ENCODE measurements at regions not wholly inside any gene's neighbourhood (a gene's known extent, or its start where the extent isn't known, plus 50 kb on each side); places are given as distances from the start of the nearest gene placed in this dataset.
"Not testable (repeated sequence)": the region's sequence is repeated elsewhere in the genome, so short reads cannot be mapped to it uniquely, and the experiment has no call there.

- DNase-seq (ENCODE audit: low spot score), result no peak
- intact Hi-C loops (cut with DNase I), result no loop called here
Observed at GRCh38 chr5:85484982-85485574, 1100.4 kb upstream of the EDIL3 start.

GRCh38 chr5:85488295-85488694, 1103.6 kb upstream of the EDIL3 start:
- DNase-seq (ENCODE audit: low spot score), result no peak
- intact Hi-C loops (cut with DNase I), result no loop called here

GRCh38 chr5:85500869-85501268, 1116.2 kb upstream of the EDIL3 start:
- no peak for DNase-seq (ENCODE audit: low spot score)
- intact Hi-C loops (cut with DNase I), result no loop called here

GRCh38 chr5:85512896-85513295, 1104.8 kb upstream of the COX7C start:
- intact Hi-C loops (cut with DNase I), result no loop called here
- DNase-seq (ENCODE audit: low spot score), result no peak

GRCh38 chr5:85515588-85515987, 1102.2 kb upstream of the COX7C start:
- intact Hi-C loops (cut with DNase I), result no loop called here
- no peak for DNase-seq (ENCODE audit: low spot score)

GRCh38 chr5:85517386-85517785, 1100.4 kb upstream of the COX7C start:
- intact Hi-C loops (cut with DNase I), result no loop called here
- no peak for DNase-seq (ENCODE audit: low spot score)

- no peak for DNase-seq (ENCODE audit: low spot score)
- intact Hi-C loops (cut with DNase I), result no loop called here
Observed at GRCh38 chr5:85533341-85534047, 1084.2 kb upstream of the COX7C start.

- no peak for DNase-seq (ENCODE audit: low spot score)
- intact Hi-C loops (cut with DNase I), result no loop called here
Observed at GRCh38 chr5:85538362-85538761, 1079.4 kb upstream of the COX7C start.

GRCh38 chr5:85545129-85545528, 1072.6 kb upstream of the COX7C start:
- no peak for DNase-seq (ENCODE audit: low spot score)
- intact Hi-C loops (cut with DNase I), result no loop called here

- intact Hi-C loops (cut with DNase I), result no loop called here
- DNase-seq (ENCODE audit: low spot score), result no peak
Observed at GRCh38 chr5:85549229-85549628, 1068.5 kb upstream of the COX7C start.

GRCh38 chr5:85549836-85550599, 1067.7 kb upstream of the COX7C start:
- intact Hi-C loops (cut with DNase I), result no loop called here

GRCh38 chr5:85556464-85556863, 1061.3 kb upstream of the COX7C start:
- DNase-seq (ENCODE audit: low spot score), result peak; percentile 69
- intact Hi-C loops (cut with DNase I), result no loop called here

More at GRCh38 chr5:85549836-85550599, 1067.7 kb upstream of the COX7C start:
- DNase-seq (ENCODE audit: low spot score), result no peak

GRCh38 chr5:85576666-85577065, 1041.1 kb upstream of the COX7C start:
- intact Hi-C loops (cut with DNase I), result no loop called here
- DNase-seq (ENCODE audit: low spot score), result no peak

- intact Hi-C loops (cut with DNase I); DNase-seq (ENCODE audit: low spot score): not testable (repeated sequence)
Observed at GRCh38 chr5:85587806-85588205, 1029.9 kb upstream of the COX7C start.

- DNase-seq (ENCODE audit: low spot score); intact Hi-C loops (cut with DNase I): not testable (repeated sequence)
Observed at GRCh38 chr5:85588268-85588667, 1029.5 kb upstream of the COX7C start.

GRCh38 chr5:85590764-85591163, 1027.0 kb upstream of the COX7C start:
- intact Hi-C loops (cut with DNase I), result no loop called here
- DNase-seq (ENCODE audit: low spot score), result no peak

- intact Hi-C loops (cut with DNase I), result no loop called here
- no peak for DNase-seq (ENCODE audit: low spot score)
Observed at GRCh38 chr5:85591311-85591710, 1026.4 kb upstream of the COX7C start.

- intact Hi-C loops (cut with DNase I), result no loop called here
- no peak for DNase-seq (ENCODE audit: low spot score)
Observed at GRCh38 chr5:85602843-85603242, 1014.9 kb upstream of the COX7C start.

- no peak for DNase-seq (ENCODE audit: low spot score)
- intact Hi-C loops (cut with DNase I), result no loop called here
Observed at GRCh38 chr5:85604378-85604777, 1013.4 kb upstream of the COX7C start.

GRCh38 chr5:85604786-85605185, 1013.0 kb upstream of the COX7C start:
- DNase-seq (ENCODE audit: low spot score), result no peak
- intact Hi-C loops (cut with DNase I), result no loop called here

GRCh38 chr5:85605381-85605780, 1012.4 kb upstream of the COX7C start:
- intact Hi-C loops (cut with DNase I), result no loop called here
- DNase-seq (ENCODE audit: low spot score), result no peak

Data from posterior vena cava (tissue), 2 donors.